GM23338 (cell line): ENCODE measurements at regions not wholly inside any gene's neighbourhood (a gene's known extent, or its start where the extent isn't known, plus 50 kb on each side); places are given as distances from the start of the nearest gene placed in this dataset.

Experiments
- ATAC-seq: fragments of 200-7000 bp; cut with Tn5 transposase; 3 replicates; pipeline ENCODE4 v1.9.1; 2020
- DNase-seq: peaks from one replicate; pipeline ENCODE4 v3.0.0-alpha.2; 2015; ENCODE audit warnings: low spot score
- H2AFZ ChIP-seq: fragments of 200-600 bp; sonication (generic); 2 replicates; pipeline ENCODE4 v1.8.0; 2016; ENCODE audit warnings: antibody characterized with exemption, mild to moderate bottlenecking, moderate library complexity
- H3F3A ChIP-seq: fragments of 200-600 bp; sonication (generic); replicated peaks from 2 replicates; pipeline ENCODE4 v1.8.0; 2017; ENCODE audit warnings: antibody characterized with exemption, mixed run types, low read depth
- H3K27ac ChIP-seq: fragments of 200-600 bp; sonication (generic); 2 replicates; pipeline ENCODE4 v1.6.1; 2016; ENCODE audit warnings: low read depth
- H3K27me3 ChIP-seq: fragments of 200-600 bp; sonication (generic); 2 replicates; pipeline ENCODE4 v1.8.0; 2016; ENCODE audit warnings: mild to moderate bottlenecking, mixed run types, moderate library complexity; ENCODE audit not compliant: insufficient read depth
- H3K36me3 ChIP-seq: fragments of 200-600 bp; sonication (generic); 2 replicates; pipeline ENCODE4 v1.8.0; 2016; ENCODE audit warnings: mild to moderate bottlenecking; ENCODE audit not compliant: insufficient read depth
- H3K4me1 ChIP-seq: fragments of 200-600 bp; sonication (generic); 2 replicates; pipeline ENCODE4 v1.8.0; 2016; ENCODE audit warnings: mild to moderate bottlenecking, moderate library complexity; ENCODE audit not compliant: insufficient read depth
- H3K4me2 ChIP-seq: fragments of 200-600 bp; sonication (generic); 2 replicates; pipeline ENCODE4 v1.7.1; 2017; ENCODE audit warnings: mixed run types
- H3K4me3 ChIP-seq: fragments of 200-600 bp; sonication (generic); 2 replicates; pipeline ENCODE4 v1.6.1; 2016; ENCODE audit warnings: mixed run types
- H3K79me2 ChIP-seq: fragments of 200-600 bp; sonication (generic); replicated peaks from 2 replicates; pipeline ENCODE4 v1.8.0; 2017; ENCODE audit warnings: mild to moderate bottlenecking; ENCODE audit not compliant: insufficient read depth
- H3K9me2 ChIP-seq: fragments of 200-600 bp; sonication (generic); 2 replicates; pipeline ENCODE4 v1.8.0; 2017; ENCODE audit not compliant: insufficient read depth
- H4K20me1 ChIP-seq: fragments of 200-600 bp; sonication (generic); replicated peaks from 2 replicates; pipeline ENCODE4 v1.8.0; 2017; ENCODE audit warnings: mild to moderate bottlenecking; ENCODE audit not compliant: insufficient read depth
- H3K27ac Mint-ChIP-seq: 2 replicates; pipeline ENCODE4 v1.8.0; 2020; ENCODE audit warnings: inconsistent platforms, mild to moderate bottlenecking, moderate library complexity, mixed read lengths
- H3K27me3 Mint-ChIP-seq: 3 replicates; pipeline ENCODE4 v1.8.0; 2022; ENCODE audit warnings: low read depth, mild to moderate bottlenecking, moderate library complexity, mixed read lengths, inconsistent platforms; ENCODE audit not compliant: insufficient read depth, poor library complexity
- H3K36me3 Mint-ChIP-seq: 3 replicates; pipeline ENCODE4 v1.8.0; 2021; ENCODE audit warnings: low read depth, mild to moderate bottlenecking, inconsistent platforms, moderate library complexity, mixed read lengths
- H3K4me1 Mint-ChIP-seq: 3 replicates; pipeline ENCODE4 v1.8.0; 2020; ENCODE audit warnings: mild to moderate bottlenecking, inconsistent platforms, mixed read lengths
- H3K4me3 Mint-ChIP-seq: 3 replicates; pipeline ENCODE4 v1.8.0; 2021; ENCODE audit warnings: moderate library complexity, mild to moderate bottlenecking, inconsistent platforms, mixed read lengths
- H3K9me3 Mint-ChIP-seq: 3 replicates; pipeline ENCODE4 v1.8.0; 2020; ENCODE audit warnings: moderate library complexity, mild to moderate bottlenecking, inconsistent platforms, mixed read lengths
- CREB1 ChIP-seq: fragments of 250-450 bp; sonication (Bioruptor Pico); IDR thresholded peaks from 2 replicates; pipeline ENCODE4 v1.5.0; 2020; ENCODE audit warnings: low read depth, mild to moderate bottlenecking, moderate library complexity
- EZH2 ChIP-seq: fragments of 200-600 bp; sonication (generic); IDR thresholded peaks from one replicate; pipeline ENCODE4 v1.8.0; 2017; ENCODE audit warnings: antibody characterized with exemption, mild to moderate bottlenecking, low read depth; ENCODE audit not compliant: unreplicated experiment
- EZH2phosphoT487 ChIP-seq: fragments of 200-600 bp; sonication (generic); IDR thresholded peaks from one replicate; pipeline ENCODE4 v1.8.1; 2018; ENCODE audit warnings: antibody characterized with exemption; ENCODE audit not compliant: unreplicated experiment
- JUNB ChIP-seq: IDR thresholded peaks from one replicate; pipeline ENCODE4 v1.6.1; 2016; ENCODE audit warnings: antibody characterized with exemption; ENCODE audit not compliant: unreplicated experiment
- POLR2AphosphoS5 ChIP-seq: IDR thresholded peaks from 2 replicates; pipeline ENCODE4 v1.6.1; 2016; ENCODE audit warnings: antibody characterized with exemption, low read depth
- STAT1 ChIP-seq: IDR thresholded peaks from one replicate; pipeline ENCODE4 v1.6.1; 2016; ENCODE audit warnings: antibody characterized with exemption; ENCODE audit not compliant: unreplicated experiment
- ZNF114 ChIP-seq: fragments of 250-450 bp; sonication (Bioruptor Pico); IDR thresholded peaks from 2 replicates; pipeline ENCODE4 v1.5.0; 2020; ENCODE audit warnings: mild to moderate bottlenecking, moderate library complexity
- ZNF331 ChIP-seq: fragments of 250-450 bp; sonication (Bioruptor Pico); IDR thresholded peaks from 2 replicates; pipeline ENCODE4 v1.5.0; 2020; ENCODE audit warnings: low read depth, mild to moderate bottlenecking, moderate library complexity
- TF ChIP-seq, protein P1 (sequence below): fragments of 250-450 bp; sonication (Bioruptor Pico); IDR thresholded peaks from 2 replicates; pipeline ENCODE4 v1.5.0; 2020; ENCODE audit warnings: mild to moderate bottlenecking, moderate library complexity
- TF ChIP-seq, protein P2 (sequence below), 2 experiments: fragments of 200-600 bp in 1 of 2; sonication (generic) in 1 of 2; conservative IDR thresholded peaks; 2 replicates each; pipeline versions ENCODE4 v1.5.1 to v1.6.1; 2016 to 2017; ENCODE audit warnings: antibody characterized with exemption in 2 of 2, low read depth in 2 of 2, mild to moderate bottlenecking in 2 of 2, moderate library complexity in 1 of 2
- TF ChIP-seq, protein P3 (sequence below): IDR thresholded peaks from one replicate; pipeline ENCODE4 v1.6.1; 2018; ENCODE audit warnings: antibody characterized with exemption; ENCODE audit not compliant: unreplicated experiment

DNA sequence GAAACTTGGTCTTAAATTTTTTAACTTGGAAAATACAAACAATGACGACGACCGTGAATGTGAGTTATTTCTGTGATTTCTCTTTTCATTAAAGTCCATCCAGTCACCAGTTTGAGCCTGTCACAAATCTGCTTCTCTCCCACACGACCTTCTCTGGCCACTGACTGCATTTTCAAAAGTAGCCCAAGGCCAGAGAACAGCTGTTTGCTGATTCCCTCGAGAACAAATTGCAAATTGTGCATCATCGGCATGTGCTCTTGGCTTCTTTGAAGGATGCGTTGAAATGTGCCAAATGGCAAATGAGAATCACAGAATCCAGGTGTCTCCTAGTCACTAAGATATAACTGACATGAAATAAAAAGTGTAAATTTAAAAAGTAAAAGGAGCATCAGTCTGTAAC is 106.4 kb downstream of the AQP9 start:
- H2AFZ ChIP-seq: no peak overlapping the region
- no peaks in the 10 kb centered on the region for H3K36me3 ChIP-seq
- TF ChIP-seq EZH2 (no peak), POLR2AphosphoS5 (no peak)
- H3K27me3 ChIP-seq: no peaks in the 10 kb centered on the region
- H3K79me2 ChIP-seq: no peaks in the 10 kb centered on the region
- H3K4me3 ChIP-seq: no peak overlapping the region
- H3K4me1 Mint-ChIP-seq: no peaks in the 10 kb centered on the region; the same call in 2 of the 3 replicates
- no peak overlapping the region for H3K4me2 ChIP-seq
- H3K27me3 Mint-ChIP-seq: no peaks in the 10 kb centered on the region
- DNase-seq (no peak), ATAC-seq (no peak)
- H3K9me2 ChIP-seq: 0 out of 2 replicates have a peak, but pooled peaks cover 4% of the 10 kb centered on the region
- H3K27ac ChIP-seq: no peak overlapping the region
- H3F3A ChIP-seq: no peaks in the 10 kb centered on the region
- no peaks in the 10 kb centered on the region for H3K36me3 Mint-ChIP-seq
- H4K20me1 ChIP-seq: no peaks in the 10 kb centered on the region
- H3K9me3 Mint-ChIP-seq: no peaks in the 10 kb centered on the region; the same call in 2 of the 3 replicates
- no peak overlapping the region for H3K27ac Mint-ChIP-seq
- no peaks in the 10 kb centered on the region for H3K4me1 ChIP-seq
- no peak overlapping the region for H3K4me3 Mint-ChIP-seq

GRCh38 chr15:58246041-58246440 is 107.9 kb downstream of the AQP9 start:
- Histone ChIP-seq H3K4me1 (no peaks in the 10 kb centered on the region), H3K36me3 (no peaks in the 10 kb centered on the region), H3K27ac (no peak overlapping the region), H3K79me2 (no peaks in the 10 kb centered on the region), H3K4me2 (no peak overlapping the region), H2AFZ (no peak overlapping the region; the same call in 1 of the 2 replicates), H3K27me3 (no peaks in the 10 kb centered on the region), H3K9me2 (0 out of 2 replicates have a peak, but pooled peaks cover 4% of the 10 kb centered on the region), H4K20me1 (no peaks in the 10 kb centered on the region), H3K4me3 (no peak overlapping the region), H3F3A (no peaks in the 10 kb centered on the region)
- Mint-ChIP-seq H3K36me3 (no peaks in the 10 kb centered on the region), H3K9me3 (no peaks in the 10 kb centered on the region; the same call in 2 of the 3 replicates), H3K27me3 (no peaks in the 10 kb centered on the region), H3K4me3 (no peak overlapping the region), H3K27ac (no peak overlapping the region), H3K4me1 (no peaks in the 10 kb centered on the region)
- no peak for ATAC-seq
- no peak for DNase-seq
- TF ChIP-seq, protein P1, sequence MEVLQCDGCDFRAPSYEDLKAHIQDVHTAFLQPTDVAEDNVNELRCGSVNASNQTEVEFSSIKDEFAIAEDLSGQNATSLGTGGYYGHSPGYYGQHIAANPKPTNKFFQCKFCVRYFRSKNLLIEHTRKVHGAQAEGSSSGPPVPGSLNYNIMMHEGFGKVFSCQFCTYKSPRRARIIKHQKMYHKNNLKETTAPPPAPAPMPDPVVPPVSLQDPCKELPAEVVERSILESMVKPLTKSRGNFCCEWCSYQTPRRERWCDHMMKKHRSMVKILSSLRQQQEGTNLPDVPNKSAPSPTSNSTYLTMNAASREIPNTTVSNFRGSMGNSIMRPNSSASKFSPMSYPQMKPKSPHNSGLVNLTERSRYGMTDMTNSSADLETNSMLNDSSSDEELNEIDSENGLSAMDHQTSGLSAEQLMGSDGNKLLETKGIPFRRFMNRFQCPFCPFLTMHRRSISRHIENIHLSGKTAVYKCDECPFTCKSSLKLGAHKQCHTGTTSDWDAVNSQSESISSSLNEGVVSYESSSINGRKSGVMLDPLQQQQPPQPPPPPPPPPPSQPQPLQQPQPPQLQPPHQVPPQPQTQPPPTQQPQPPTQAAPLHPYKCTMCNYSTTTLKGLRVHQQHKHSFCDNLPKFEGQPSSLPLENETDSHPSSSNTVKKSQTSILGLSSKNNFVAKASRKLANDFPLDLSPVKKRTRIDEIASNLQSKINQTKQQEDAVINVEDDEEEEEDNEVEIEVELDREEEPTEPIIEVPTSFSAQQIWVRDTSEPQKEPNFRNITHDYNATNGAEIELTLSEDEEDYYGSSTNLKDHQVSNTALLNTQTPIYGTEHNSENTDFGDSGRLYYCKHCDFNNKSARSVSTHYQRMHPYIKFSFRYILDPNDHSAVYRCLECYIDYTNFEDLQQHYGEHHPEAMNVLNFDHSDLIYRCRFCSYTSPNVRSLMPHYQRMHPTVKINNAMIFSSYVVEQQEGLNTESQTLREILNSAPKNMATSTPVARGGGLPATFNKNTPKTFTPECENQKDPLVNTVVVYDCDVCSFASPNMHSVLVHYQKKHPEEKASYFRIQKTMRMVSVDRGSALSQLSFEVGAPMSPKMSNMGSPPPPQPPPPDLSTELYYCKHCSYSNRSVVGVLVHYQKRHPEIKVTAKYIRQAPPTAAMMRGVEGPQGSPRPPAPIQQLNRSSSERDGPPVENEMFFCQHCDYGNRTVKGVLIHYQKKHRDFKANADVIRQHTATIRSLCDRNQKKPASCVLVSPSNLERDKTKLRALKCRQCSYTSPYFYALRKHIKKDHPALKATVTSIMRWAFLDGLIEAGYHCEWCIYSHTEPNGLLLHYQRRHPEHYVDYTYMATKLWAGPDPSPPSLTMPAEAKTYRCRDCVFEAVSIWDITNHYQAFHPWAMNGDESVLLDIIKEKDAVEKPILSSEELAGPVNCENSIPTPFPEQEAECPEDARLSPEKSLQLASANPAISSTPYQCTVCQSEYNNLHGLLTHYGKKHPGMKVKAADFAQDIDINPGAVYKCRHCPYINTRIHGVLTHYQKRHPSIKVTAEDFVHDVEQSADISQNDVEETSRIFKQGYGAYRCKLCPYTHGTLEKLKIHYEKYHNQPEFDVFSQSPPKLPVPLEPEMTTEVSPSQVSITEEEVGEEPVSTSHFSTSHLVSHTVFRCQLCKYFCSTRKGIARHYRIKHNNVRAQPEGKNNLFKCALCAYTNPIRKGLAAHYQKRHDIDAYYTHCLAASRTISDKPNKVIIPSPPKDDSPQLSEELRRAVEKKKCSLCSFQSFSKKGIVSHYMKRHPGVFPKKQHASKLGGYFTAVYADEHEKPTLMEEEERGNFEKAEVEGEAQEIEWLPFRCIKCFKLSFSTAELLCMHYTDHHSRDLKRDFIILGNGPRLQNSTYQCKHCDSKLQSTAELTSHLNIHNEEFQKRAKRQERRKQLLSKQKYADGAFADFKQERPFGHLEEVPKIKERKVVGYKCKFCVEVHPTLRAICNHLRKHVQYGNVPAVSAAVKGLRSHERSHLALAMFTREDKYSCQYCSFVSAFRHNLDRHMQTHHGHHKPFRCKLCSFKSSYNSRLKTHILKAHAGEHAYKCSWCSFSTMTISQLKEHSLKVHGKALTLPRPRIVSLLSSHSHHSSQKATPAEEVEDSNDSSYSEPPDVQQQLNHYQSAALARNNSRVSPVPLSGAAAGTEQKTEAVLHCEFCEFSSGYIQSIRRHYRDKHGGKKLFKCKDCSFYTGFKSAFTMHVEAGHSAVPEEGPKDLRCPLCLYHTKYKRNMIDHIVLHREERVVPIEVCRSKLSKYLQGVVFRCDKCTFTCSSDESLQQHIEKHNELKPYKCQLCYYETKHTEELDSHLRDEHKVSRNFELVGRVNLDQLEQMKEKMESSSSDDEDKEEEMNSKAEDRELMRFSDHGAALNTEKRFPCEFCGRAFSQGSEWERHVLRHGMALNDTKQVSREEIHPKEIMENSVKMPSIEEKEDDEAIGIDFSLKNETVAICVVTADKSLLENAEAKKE: no peak
- TF ChIP-seq JUNB (no peak), EZH2 (no peak), EZH2phosphoT487 (no peak), STAT1 (no peak), CREB1 (CRISPR knock-in tag) (no peak), ZNF114 (CRISPR knock-in tag) (no peak), POLR2AphosphoS5 (no peak), ZNF331 (CRISPR knock-in tag) (no peak)
- TF ChIP-seq, protein P2, sequence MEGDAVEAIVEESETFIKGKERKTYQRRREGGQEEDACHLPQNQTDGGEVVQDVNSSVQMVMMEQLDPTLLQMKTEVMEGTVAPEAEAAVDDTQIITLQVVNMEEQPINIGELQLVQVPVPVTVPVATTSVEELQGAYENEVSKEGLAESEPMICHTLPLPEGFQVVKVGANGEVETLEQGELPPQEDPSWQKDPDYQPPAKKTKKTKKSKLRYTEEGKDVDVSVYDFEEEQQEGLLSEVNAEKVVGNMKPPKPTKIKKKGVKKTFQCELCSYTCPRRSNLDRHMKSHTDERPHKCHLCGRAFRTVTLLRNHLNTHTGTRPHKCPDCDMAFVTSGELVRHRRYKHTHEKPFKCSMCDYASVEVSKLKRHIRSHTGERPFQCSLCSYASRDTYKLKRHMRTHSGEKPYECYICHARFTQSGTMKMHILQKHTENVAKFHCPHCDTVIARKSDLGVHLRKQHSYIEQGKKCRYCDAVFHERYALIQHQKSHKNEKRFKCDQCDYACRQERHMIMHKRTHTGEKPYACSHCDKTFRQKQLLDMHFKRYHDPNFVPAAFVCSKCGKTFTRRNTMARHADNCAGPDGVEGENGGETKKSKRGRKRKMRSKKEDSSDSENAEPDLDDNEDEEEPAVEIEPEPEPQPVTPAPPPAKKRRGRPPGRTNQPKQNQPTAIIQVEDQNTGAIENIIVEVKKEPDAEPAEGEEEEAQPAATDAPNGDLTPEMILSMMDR (conservative IDR thresholded peaks at IDR 0.05; ENCODE audit: low read depth in 2 of 2): no peak
- TF ChIP-seq, protein P3, sequence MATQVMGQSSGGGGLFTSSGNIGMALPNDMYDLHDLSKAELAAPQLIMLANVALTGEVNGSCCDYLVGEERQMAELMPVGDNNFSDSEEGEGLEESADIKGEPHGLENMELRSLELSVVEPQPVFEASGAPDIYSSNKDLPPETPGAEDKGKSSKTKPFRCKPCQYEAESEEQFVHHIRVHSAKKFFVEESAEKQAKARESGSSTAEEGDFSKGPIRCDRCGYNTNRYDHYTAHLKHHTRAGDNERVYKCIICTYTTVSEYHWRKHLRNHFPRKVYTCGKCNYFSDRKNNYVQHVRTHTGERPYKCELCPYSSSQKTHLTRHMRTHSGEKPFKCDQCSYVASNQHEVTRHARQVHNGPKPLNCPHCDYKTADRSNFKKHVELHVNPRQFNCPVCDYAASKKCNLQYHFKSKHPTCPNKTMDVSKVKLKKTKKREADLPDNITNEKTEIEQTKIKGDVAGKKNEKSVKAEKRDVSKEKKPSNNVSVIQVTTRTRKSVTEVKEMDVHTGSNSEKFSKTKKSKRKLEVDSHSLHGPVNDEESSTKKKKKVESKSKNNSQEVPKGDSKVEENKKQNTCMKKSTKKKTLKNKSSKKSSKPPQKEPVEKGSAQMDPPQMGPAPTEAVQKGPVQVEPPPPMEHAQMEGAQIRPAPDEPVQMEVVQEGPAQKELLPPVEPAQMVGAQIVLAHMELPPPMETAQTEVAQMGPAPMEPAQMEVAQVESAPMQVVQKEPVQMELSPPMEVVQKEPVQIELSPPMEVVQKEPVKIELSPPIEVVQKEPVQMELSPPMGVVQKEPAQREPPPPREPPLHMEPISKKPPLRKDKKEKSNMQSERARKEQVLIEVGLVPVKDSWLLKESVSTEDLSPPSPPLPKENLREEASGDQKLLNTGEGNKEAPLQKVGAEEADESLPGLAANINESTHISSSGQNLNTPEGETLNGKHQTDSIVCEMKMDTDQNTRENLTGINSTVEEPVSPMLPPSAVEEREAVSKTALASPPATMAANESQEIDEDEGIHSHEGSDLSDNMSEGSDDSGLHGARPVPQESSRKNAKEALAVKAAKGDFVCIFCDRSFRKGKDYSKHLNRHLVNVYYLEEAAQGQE: no peak
